H9 (cell line): ENCODE measurements at regions not wholly inside any gene's neighbourhood (a gene's known extent, or its start where the extent isn't known, plus 50 kb on each side); places are given as distances from the start of the nearest gene placed in this dataset.

Experiments
- DNase-seq: peaks from one replicate; pipeline ENCODE4 v3.0.0-alpha.2; 2017
- H2AFZ ChIP-seq: one replicate; pipeline ENCODE4 v1.6.1; 2013; ENCODE audit warnings: mild to moderate bottlenecking, low read length, control low read depth, moderate library complexity
- H2AK5ac ChIP-seq: 2 replicates; pipeline ENCODE4 v1.6.1; 2013; ENCODE audit warnings: low read length, control low read depth, mixed read lengths; ENCODE audit not compliant: insufficient read length
- H2BK120ac ChIP-seq: one replicate; pipeline ENCODE4 v1.6.1; 2013; ENCODE audit warnings: low read depth, mild to moderate bottlenecking, low read length, control low read depth, inconsistent platforms; ENCODE audit not compliant: poor library complexity, severe bottlenecking
- H2BK12ac ChIP-seq: 2 replicates; pipeline ENCODE4 v1.6.1; 2013; ENCODE audit warnings: low read length, control low read depth, mixed read lengths, low read depth; ENCODE audit not compliant: insufficient read length
- H2BK15ac ChIP-seq: 2 replicates; pipeline ENCODE4 v1.6.1; 2013; ENCODE audit warnings: low read depth, low read length, control low read depth
- H2BK20ac ChIP-seq: one replicate; pipeline ENCODE4 v1.6.1; 2013; ENCODE audit warnings: low read depth, mild to moderate bottlenecking, low read length, control low read depth, inconsistent platforms; ENCODE audit not compliant: poor library complexity, severe bottlenecking
- H2BK5ac ChIP-seq: 2 replicates; pipeline ENCODE4 v1.6.1; 2013; ENCODE audit warnings: low read length, control low read depth, mixed read lengths; ENCODE audit not compliant: insufficient read length
- H3K14ac ChIP-seq: 2 replicates; pipeline ENCODE4 v1.6.1; 2013; ENCODE audit warnings: low read length, control low read depth; ENCODE audit not compliant: insufficient read depth
- H3K18ac ChIP-seq: 2 replicates; pipeline ENCODE4 v1.6.1; 2013; ENCODE audit warnings: low read depth, mild to moderate bottlenecking, mixed read lengths, low read length, control low read depth; ENCODE audit not compliant: insufficient read length
- H3K23ac ChIP-seq: 2 replicates; pipeline ENCODE4 v1.6.1; 2013; ENCODE audit warnings: low read length, control low read depth, mixed read lengths, low read depth; ENCODE audit not compliant: insufficient read length
- H3K23me2 ChIP-seq: 2 replicates; pipeline ENCODE4 v1.6.1; 2013; ENCODE audit warnings: low read depth, mild to moderate bottlenecking, mixed read lengths, low read length, control low read depth; ENCODE audit not compliant: insufficient read length, poor library complexity, severe bottlenecking
- H3K27ac ChIP-seq: 2 replicates; pipeline ENCODE4 v1.5.1; 2013; ENCODE audit warnings: low read length, control low read depth, mixed read lengths, low read depth; ENCODE audit not compliant: insufficient read length
- H3K27me3 ChIP-seq: 2 replicates; pipeline ENCODE4 v1.6.1; 2013; ENCODE audit warnings: low read length, control low read depth, inconsistent platforms; ENCODE audit not compliant: insufficient read depth
- H3K4ac ChIP-seq: 2 replicates; pipeline ENCODE4 v1.6.1; 2013; ENCODE audit warnings: low read depth, mild to moderate bottlenecking, control low read depth, inconsistent platforms, low read length, moderate library complexity
- H3K4me1 ChIP-seq: 2 replicates; pipeline ENCODE4 v1.6.1; 2013; ENCODE audit warnings: low read length, control low read depth, inconsistent platforms; ENCODE audit not compliant: insufficient read depth
- H3K4me2 ChIP-seq: 2 replicates; pipeline ENCODE4 v1.6.1; 2013; ENCODE audit warnings: low read length, control low read depth, mixed read lengths; ENCODE audit not compliant: insufficient read length, insufficient read depth
- H3K56ac ChIP-seq: 2 replicates; pipeline ENCODE4 v1.6.1; 2013; ENCODE audit warnings: low read depth, mild to moderate bottlenecking, mixed read lengths, low read length, control low read depth; ENCODE audit not compliant: insufficient read length
- H3K79me1 ChIP-seq: 2 replicates; pipeline ENCODE4 v1.6.1; 2013; ENCODE audit warnings: low read depth, mild to moderate bottlenecking, moderate library complexity, low read length, control low read depth, inconsistent platforms; ENCODE audit not compliant: insufficient read depth, poor library complexity, severe bottlenecking
- H3K79me2 ChIP-seq: 2 replicates; pipeline ENCODE4 v1.6.1; 2013; ENCODE audit warnings: low read length, control low read depth, inconsistent platforms; ENCODE audit not compliant: insufficient read depth
- H3K9ac ChIP-seq: 2 replicates; pipeline ENCODE4 v1.6.1; 2013; ENCODE audit warnings: low read length, control low read depth, mixed read lengths; ENCODE audit not compliant: insufficient read length; ENCODE audit errors: extremely low read depth
- H3K9me3 ChIP-seq: one replicate; pipeline ENCODE4 v1.6.1; 2013; ENCODE audit warnings: low read depth, low read length, inconsistent platforms; ENCODE audit not compliant: control insufficient read depth
- H3T11ph ChIP-seq: one replicate; pipeline ENCODE4 v1.6.1; 2013; ENCODE audit warnings: mild to moderate bottlenecking, low read length, control low read depth, inconsistent platforms
- H4K20me1 ChIP-seq: one replicate; pipeline ENCODE4 v1.6.1; 2013; ENCODE audit not compliant: control insufficient read depth, insufficient read length, insufficient read depth
- H4K5ac ChIP-seq: 2 replicates; pipeline ENCODE4 v1.6.1; 2013; ENCODE audit warnings: low read depth, mild to moderate bottlenecking, mixed read lengths, low read length, control low read depth; ENCODE audit not compliant: insufficient read length
- H4K8ac ChIP-seq: replicated peaks from 2 replicates; pipeline ENCODE4 v1.6.1; 2013; ENCODE audit warnings: low read length, control low read depth, mixed read lengths, low read depth; ENCODE audit not compliant: insufficient read length
- H4K91ac ChIP-seq: 2 replicates; pipeline ENCODE4 v1.6.1; 2013; ENCODE audit warnings: low read depth, mild to moderate bottlenecking, moderate library complexity, mixed read lengths, low read length, control low read depth; ENCODE audit not compliant: insufficient read length
- H3K27ac Mint-ChIP-seq, 3 experiments: 2 replicates in 2 of 3; 3 replicates in 1 of 3; pipeline ENCODE4 v1.8.0; 2020 to 2021; ENCODE audit warnings: mixed read lengths in 3 of 3, mild to moderate bottlenecking in 1 of 3, moderate library complexity in 1 of 3
- H3K27me3 Mint-ChIP-seq: 2 replicates; pipeline ENCODE4 v1.8.0; 2021; ENCODE audit warnings: low read depth, mild to moderate bottlenecking, moderate library complexity, mixed read lengths
- H3K36me3 Mint-ChIP-seq, 3 experiments: 2 replicates in 2 of 3; 3 replicates in 1 of 3; pipeline ENCODE4 v1.8.0; 2020 to 2021; ENCODE audit warnings: low read depth in 3 of 3, mixed read lengths in 3 of 3; ENCODE audit not compliant: insufficient read depth in 1 of 3
- H3K4me1 Mint-ChIP-seq, 2 experiments: 2 replicates each; pipeline ENCODE4 v1.8.0; 2020; ENCODE audit warnings: mixed read lengths in 2 of 2
- H3K4me3 Mint-ChIP-seq, 2 experiments: 2 replicates in 1 of 2; 3 replicates in 1 of 2; pipeline ENCODE4 v1.8.0; 2020 to 2021; ENCODE audit warnings: mild to moderate bottlenecking in 2 of 2, mixed read lengths in 2 of 2, moderate library complexity in 1 of 2
- H3K9me3 Mint-ChIP-seq, 2 experiments: 2 replicates in 1 of 2; 3 replicates in 1 of 2; pipeline ENCODE4 v1.8.0; 2020; ENCODE audit warnings: mild to moderate bottlenecking in 2 of 2, mixed read lengths in 2 of 2, moderate library complexity in 1 of 2
- TF ChIP-seq, protein P1 (sequence below): fragments of 200-600 bp; sonication (generic); conservative IDR thresholded peaks from 3 replicates; pipeline ENCODE4 v1.8.0; 2021; ENCODE audit warnings: antibody characterized with exemption, mild to moderate bottlenecking

- H2AFZ ChIP-seq: no peak overlapping the region
- no peaks in the 10 kb centered on the region for H4K20me1 ChIP-seq
- H3K4ac ChIP-seq: no peak overlapping the region
- H2BK15ac ChIP-seq: no peak overlapping the region
- H3K4me2 ChIP-seq: no peak overlapping the region
- H3K4me1 Mint-ChIP-seq: peaks cover 5 to 8% of the 10 kb centered on the region in 2 experiments
- H3K9ac ChIP-seq: no peak overlapping the region
- H3K79me1 ChIP-seq: no peaks in the 10 kb centered on the region
- H3K27ac Mint-ChIP-seq: no peak overlapping the region
- no peaks in the 10 kb centered on the region for H3K9me3 ChIP-seq
- H2BK120ac ChIP-seq: no peak overlapping the region
- H3K23ac ChIP-seq: no peak overlapping the region
- H3K27me3 Mint-ChIP-seq: no peaks in the 10 kb centered on the region
- no peak overlapping the region for H3K27ac ChIP-seq
- H4K5ac ChIP-seq: no peak overlapping the region
- no peak overlapping the region for H3K18ac ChIP-seq
- H3K27me3 ChIP-seq: no peaks in the 10 kb centered on the region
- no peak overlapping the region for H4K8ac ChIP-seq
- no peak overlapping the region for H2BK20ac ChIP-seq
- H3K23me2 ChIP-seq: no peaks in the 10 kb centered on the region
- DNase-seq: no peak
- H3K79me2 ChIP-seq: no peaks in the 10 kb centered on the region
- TF ChIP-seq, protein P1, sequence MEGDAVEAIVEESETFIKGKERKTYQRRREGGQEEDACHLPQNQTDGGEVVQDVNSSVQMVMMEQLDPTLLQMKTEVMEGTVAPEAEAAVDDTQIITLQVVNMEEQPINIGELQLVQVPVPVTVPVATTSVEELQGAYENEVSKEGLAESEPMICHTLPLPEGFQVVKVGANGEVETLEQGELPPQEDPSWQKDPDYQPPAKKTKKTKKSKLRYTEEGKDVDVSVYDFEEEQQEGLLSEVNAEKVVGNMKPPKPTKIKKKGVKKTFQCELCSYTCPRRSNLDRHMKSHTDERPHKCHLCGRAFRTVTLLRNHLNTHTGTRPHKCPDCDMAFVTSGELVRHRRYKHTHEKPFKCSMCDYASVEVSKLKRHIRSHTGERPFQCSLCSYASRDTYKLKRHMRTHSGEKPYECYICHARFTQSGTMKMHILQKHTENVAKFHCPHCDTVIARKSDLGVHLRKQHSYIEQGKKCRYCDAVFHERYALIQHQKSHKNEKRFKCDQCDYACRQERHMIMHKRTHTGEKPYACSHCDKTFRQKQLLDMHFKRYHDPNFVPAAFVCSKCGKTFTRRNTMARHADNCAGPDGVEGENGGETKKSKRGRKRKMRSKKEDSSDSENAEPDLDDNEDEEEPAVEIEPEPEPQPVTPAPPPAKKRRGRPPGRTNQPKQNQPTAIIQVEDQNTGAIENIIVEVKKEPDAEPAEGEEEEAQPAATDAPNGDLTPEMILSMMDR: no peak
- no peak overlapping the region for H3K14ac ChIP-seq
- H4K91ac ChIP-seq: no peak overlapping the region
- no peak overlapping the region for H3K56ac ChIP-seq
- no peak overlapping the region for H2AK5ac ChIP-seq
- H3K9me3 Mint-ChIP-seq: peaks cover 4% of the 10 kb centered on the region in 2 experiments; a peak in 3 of 5 replicates
- H3K36me3 Mint-ChIP-seq: peaks cover 2 to 5% (median 5%) of the 10 kb centered on the region in 3 experiments; a peak in 4 of 7 replicates
- no peak overlapping the region for H2BK5ac ChIP-seq
- H3K4me1 ChIP-seq: no peaks in the 10 kb centered on the region
- H2BK12ac ChIP-seq: no peak overlapping the region
- no peak overlapping the region for H3K4me3 Mint-ChIP-seq
- H3T11ph ChIP-seq: no peak overlapping the region
Observed at GRCh38 chr20:11389186-11389585, 528.5 kb upstream of the BTBD3 start.
